ENCODE measurements at regions not wholly inside any gene's neighbourhood (a gene's known extent, or its start where the extent isn't known, plus 50 kb on each side); places are given as distances from the start of the nearest gene placed in this dataset.

GRCh38 chr5:12109075-12109688 lies 204.9 kb upstream of the CTNND2 start:
- Mint-ChIP-seq H3K27ac (no peak overlapping the region), H3K9me3 (peaks cover 3% of the 10 kb centered on the region), H3K27me3 (no peaks in the 10 kb centered on the region), H3K36me3 (ENCODE audit: low read depth) (no peaks in the 10 kb centered on the region), H3K4me3 (no peak overlapping the region), H3K4me1 (no peaks in the 10 kb centered on the region)
- POLR2A ChIA-PET: no interaction called here
- TF ChIP-seq CTCF (IDR thresholded peaks at IDR 0.05): no peak
- intact Hi-C loops (cut with micrococcal nuclease): no loop called here
- ATAC-seq (ENCODE audit: low read depth) (no peak), DNase-seq (no peak)
- CTCF ChIA-PET: no interaction called here

- DNase-seq (no peak), ATAC-seq (ENCODE audit: low read depth) (no peak)
- POLR2A ChIA-PET: no interaction called here
- intact Hi-C loops (cut with micrococcal nuclease): no loop called here
- H3K4me1 Mint-ChIP-seq: no peaks in the 10 kb centered on the region
- peaks cover 4% of the 10 kb centered on the region for H3K9me3 Mint-ChIP-seq
- no peak overlapping the region for H3K27ac Mint-ChIP-seq
- CTCF ChIA-PET: no interaction called here
- H3K4me3 Mint-ChIP-seq: no peak overlapping the region
- no peaks in the 10 kb centered on the region for H3K36me3 Mint-ChIP-seq (ENCODE audit: low read depth)
- no peaks in the 10 kb centered on the region for H3K27me3 Mint-ChIP-seq
- TF ChIP-seq CTCF (IDR thresholded peaks at IDR 0.05): no peak
Measured at GRCh38 chr5:12102151-12102550, 197.9 kb upstream of the CTNND2 start.

GRCh38 chr5:12100542-12100941 lies 196.3 kb upstream of the CTNND2 start:
- Mint-ChIP-seq H3K27ac (no peak overlapping the region), H3K4me1 (no peaks in the 10 kb centered on the region), H3K36me3 (ENCODE audit: low read depth) (no peaks in the 10 kb centered on the region), H3K9me3 (peaks cover 4% of the 10 kb centered on the region), H3K4me3 (no peak overlapping the region), H3K27me3 (no peaks in the 10 kb centered on the region)
- intact Hi-C loops (cut with micrococcal nuclease): no loop called here
- ChIA-PET CTCF (no interaction called here), POLR2A (no interaction called here)
- ATAC-seq (ENCODE audit: low read depth) (no peak), DNase-seq (no peak)
- no peak for TF ChIP-seq CTCF (IDR thresholded peaks at IDR 0.05)

GRCh38 chr5:12099296-12099695 lies 195.1 kb upstream of the CTNND2 start:
- peaks cover 7% of the 10 kb centered on the region for H3K9me3 Mint-ChIP-seq
- CTCF ChIA-PET: no interaction called here
- no peaks in the 10 kb centered on the region for H3K36me3 Mint-ChIP-seq (ENCODE audit: low read depth)

GRCh38 chr5:12095808-12096281 lies 191.6 kb upstream of the CTNND2 start:
- ATAC-seq (ENCODE audit: low read depth): no peak
- no peak for TF ChIP-seq CTCF (IDR thresholded peaks at IDR 0.05)
- DNase-seq: no peak
- H3K27ac Mint-ChIP-seq: no peak overlapping the region
- H3K9me3 Mint-ChIP-seq: peaks cover 7% of the 10 kb centered on the region
- no peaks in the 10 kb centered on the region for H3K36me3 Mint-ChIP-seq (ENCODE audit: low read depth)
- no peaks in the 10 kb centered on the region for H3K4me1 Mint-ChIP-seq
- ChIA-PET CTCF (no interaction called here), POLR2A (no interaction called here)
- no peaks in the 10 kb centered on the region for H3K27me3 Mint-ChIP-seq
- no peak overlapping the region for H3K4me3 Mint-ChIP-seq
- intact Hi-C loops (cut with micrococcal nuclease): no loop called here

More at GRCh38 chr5:12099296-12099695, 195.1 kb upstream of the CTNND2 start:
- DNase-seq (no peak), ATAC-seq (ENCODE audit: low read depth) (no peak)
- POLR2A ChIA-PET: no interaction called here
- Mint-ChIP-seq H3K4me3 (no peak overlapping the region), H3K4me1 (no peaks in the 10 kb centered on the region), H3K27me3 (no peaks in the 10 kb centered on the region), H3K27ac (no peak overlapping the region)
- intact Hi-C loops (cut with micrococcal nuclease): no loop called here
- TF ChIP-seq CTCF (IDR thresholded peaks at IDR 0.05): no peak

Measured in activated B cell treated with CpG ODN at 0.5 μM for 24 hours (primary cell).